HG03520 (cell line): ENCODE measurements at regions not wholly inside any gene's neighbourhood (a gene's known extent, or its start where the extent isn't known, plus 50 kb on each side); places are given as distances from the start of the nearest gene placed in this dataset.
"Not testable (repeated sequence)": the region's sequence is repeated elsewhere in the genome, so short reads cannot be mapped to it uniquely, and the experiment has no call there.

Source experiments
- ATAC-seq: cut with Tn5 transposase; IDR thresholded peaks from one replicate; pipeline ENCODE4 v1.9.1; 2021; ENCODE audit warnings: mild to moderate bottlenecking, moderate library complexity; ENCODE audit not compliant: unreplicated experiment

- ATAC-seq, result not testable (repeated sequence)
Observed at GRCh38 chr6:27775138-27775795, 136.9 kb downstream of the OR2B2 start.

GRCh38 chr6:27774264-27774600 lies 138.0 kb downstream of the OR2B2 start:
- not testable (repeated sequence) for ATAC-seq

GRCh38 chr6:27773542-27774263 lies 138.5 kb downstream of the OR2B2 start:
- not testable (repeated sequence) for ATAC-seq

GRCh38 chr6:27772261-27773001 lies 139.8 kb downstream of the OR2B2 start:
- peak; percentile 84 for ATAC-seq

- ATAC-seq, result no peak
Observed at GRCh38 chr6:27771235-27771634, 141.0 kb downstream of the OR2B2 start.

- no peak for ATAC-seq
Observed at GRCh38 chr6:27770724-27771123, 141.5 kb downstream of the OR2B2 start.

GRCh38 chr6:27768556-27768955 lies 143.6 kb downstream of the OR2B2 start:
- ATAC-seq, result no peak

GRCh38 chr6:27767851-27768250 lies 144.3 kb downstream of the OR2B2 start:
- no peak for ATAC-seq

- no peak for ATAC-seq
Observed at GRCh38 chr6:27766405-27766804, 145.8 kb downstream of the OR2B2 start.

- ATAC-seq, result no peak
Observed at GRCh38 chr6:27765028-27765590, 147.1 kb downstream of the OR2B2 start.

- ATAC-seq, result no peak
Observed at GRCh38 chr6:27761391-27761790, 150.8 kb downstream of the OR2B2 start.

- ATAC-seq, result no peak
Observed at GRCh38 chr6:27760464-27760863, 151.7 kb downstream of the OR2B2 start.

GRCh38 chr6:27759930-27760329 lies 152.3 kb downstream of the OR2B2 start:
- no peak for ATAC-seq

GRCh38 chr6:27758491-27758890 lies 153.7 kb downstream of the OR2B2 start:
- ATAC-seq, result no peak

- no peak for ATAC-seq
Observed at GRCh38 chr6:27757307-27757706, 154.9 kb downstream of the OR2B2 start.

GRCh38 chr6:27755768-27756167 lies 156.4 kb downstream of the OR2B2 start:
- ATAC-seq, result no peak

GRCh38 chr6:27754408-27754782 lies 157.8 kb downstream of the OR2B2 start:
- no peak for ATAC-seq

GRCh38 chr6:27753668-27754407 lies 158.4 kb downstream of the OR2B2 start:
- ATAC-seq, result peak; percentile 49

GRCh38 chr6:27752038-27752885 lies 159.9 kb downstream of the OR2B2 start:
- no peak for ATAC-seq

GRCh38 chr6:27748661-27749060 lies 163.5 kb downstream of the OR2B2 start:
- ATAC-seq, result no peak
